Glutamatergic neuron (in vitro differentiated cells): ENCODE measurements at regions not wholly inside any gene's neighbourhood (a gene's known extent, or its start where the extent isn't known, plus 50 kb on each side); places are given as distances from the start of the nearest gene placed in this dataset.

Experiments used
- DNase-seq: peaks from one replicate; pipeline ENCODE4 v3.0.0; 2022
- H3K27ac Mint-ChIP-seq: one replicate; pipeline ENCODE4 v1.8.0; 2020; ENCODE audit warnings: mild to moderate bottlenecking, mixed read lengths, inconsistent platforms; ENCODE audit not compliant: unreplicated experiment
- H3K27me3 Mint-ChIP-seq: one replicate; pipeline ENCODE4 v1.8.0; 2020; ENCODE audit warnings: mild to moderate bottlenecking, moderate library complexity, mixed read lengths, inconsistent platforms; ENCODE audit not compliant: unreplicated experiment
- H3K36me3 Mint-ChIP-seq: one replicate; pipeline ENCODE4 v1.8.0; 2020; ENCODE audit warnings: mild to moderate bottlenecking, mixed read lengths, inconsistent platforms; ENCODE audit not compliant: unreplicated experiment
- H3K4me1 Mint-ChIP-seq: one replicate; pipeline ENCODE4 v1.8.0; 2020; ENCODE audit warnings: mild to moderate bottlenecking, low read depth, mixed read lengths, inconsistent platforms; ENCODE audit not compliant: unreplicated experiment
- H3K4me3 Mint-ChIP-seq: one replicate; pipeline ENCODE4 v1.8.0; 2020; ENCODE audit warnings: mild to moderate bottlenecking, mixed read lengths, inconsistent platforms; ENCODE audit not compliant: unreplicated experiment
- H3K9me3 Mint-ChIP-seq: one replicate; pipeline ENCODE4 v1.8.0; 2020; ENCODE audit warnings: mild to moderate bottlenecking, moderate library complexity, mixed read lengths, inconsistent platforms; ENCODE audit not compliant: unreplicated experiment
- TF ChIP-seq, protein P1 (sequence below): fragments of 200-600 bp; sonication (generic); IDR thresholded peaks from one replicate; pipeline ENCODE4 v1.5.0; 2021; ENCODE audit not compliant: partially characterized antibody, unreplicated experiment

DNA sequence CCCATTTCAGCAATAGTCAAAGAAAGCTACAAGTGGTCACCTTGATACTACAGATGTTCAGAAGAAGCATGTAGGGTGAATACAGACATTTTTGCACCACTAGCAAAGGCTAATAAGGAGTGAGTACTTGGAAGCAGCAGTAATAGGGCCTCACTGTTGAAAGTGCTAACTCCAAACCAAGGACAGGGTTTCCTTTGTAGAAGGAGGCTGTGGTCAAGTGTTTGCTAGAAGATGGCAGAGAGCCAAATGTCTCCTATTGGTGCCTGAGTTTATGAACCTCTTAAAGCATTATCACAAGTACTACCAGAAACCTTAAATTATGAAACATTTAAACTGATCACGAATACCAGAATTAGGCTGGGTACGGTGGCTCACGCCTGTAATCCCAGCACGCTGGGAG lies 308.1 kb downstream of the ZEB2 start:
- no peaks in the 10 kb centered on the region for H3K9me3 Mint-ChIP-seq
- peaks cover 2% of the 10 kb centered on the region for H3K27me3 Mint-ChIP-seq
- H3K4me3 Mint-ChIP-seq: no peak overlapping the region
- no peak for DNase-seq
- no peak overlapping the region for H3K27ac Mint-ChIP-seq
- H3K4me1 Mint-ChIP-seq: peaks cover 4% of the 10 kb centered on the region
- H3K36me3 Mint-ChIP-seq: peaks cover 5% of the 10 kb centered on the region
- TF ChIP-seq, protein P1, sequence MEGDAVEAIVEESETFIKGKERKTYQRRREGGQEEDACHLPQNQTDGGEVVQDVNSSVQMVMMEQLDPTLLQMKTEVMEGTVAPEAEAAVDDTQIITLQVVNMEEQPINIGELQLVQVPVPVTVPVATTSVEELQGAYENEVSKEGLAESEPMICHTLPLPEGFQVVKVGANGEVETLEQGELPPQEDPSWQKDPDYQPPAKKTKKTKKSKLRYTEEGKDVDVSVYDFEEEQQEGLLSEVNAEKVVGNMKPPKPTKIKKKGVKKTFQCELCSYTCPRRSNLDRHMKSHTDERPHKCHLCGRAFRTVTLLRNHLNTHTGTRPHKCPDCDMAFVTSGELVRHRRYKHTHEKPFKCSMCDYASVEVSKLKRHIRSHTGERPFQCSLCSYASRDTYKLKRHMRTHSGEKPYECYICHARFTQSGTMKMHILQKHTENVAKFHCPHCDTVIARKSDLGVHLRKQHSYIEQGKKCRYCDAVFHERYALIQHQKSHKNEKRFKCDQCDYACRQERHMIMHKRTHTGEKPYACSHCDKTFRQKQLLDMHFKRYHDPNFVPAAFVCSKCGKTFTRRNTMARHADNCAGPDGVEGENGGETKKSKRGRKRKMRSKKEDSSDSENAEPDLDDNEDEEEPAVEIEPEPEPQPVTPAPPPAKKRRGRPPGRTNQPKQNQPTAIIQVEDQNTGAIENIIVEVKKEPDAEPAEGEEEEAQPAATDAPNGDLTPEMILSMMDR: no peak

DNA sequence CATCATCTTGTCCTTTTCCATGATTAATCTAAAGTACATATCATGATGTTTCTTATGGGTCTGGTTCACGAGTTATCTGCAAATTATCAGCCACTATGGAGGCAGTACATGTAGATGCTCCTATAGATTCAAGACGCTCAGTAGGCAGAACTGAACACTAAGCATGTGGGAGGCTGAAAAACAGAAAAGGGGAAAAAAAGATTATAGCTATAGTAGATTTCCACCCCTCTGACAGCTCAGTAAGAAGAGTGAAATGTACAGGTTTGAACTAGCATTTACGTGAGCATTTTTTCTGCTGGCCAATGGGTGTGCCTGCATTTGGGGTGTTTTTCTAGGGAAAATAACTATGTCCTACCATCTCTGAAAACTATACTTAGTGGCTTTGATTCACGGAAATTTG lies 308.9 kb downstream of the ZEB2 start:
- Mint-ChIP-seq H3K9me3 (no peaks in the 10 kb centered on the region), H3K27ac (no peak overlapping the region), H3K4me3 (no peak overlapping the region), H3K4me1 (peaks cover 4% of the 10 kb centered on the region), H3K27me3 (peaks cover 2% of the 10 kb centered on the region), H3K36me3 (peaks cover 5% of the 10 kb centered on the region)
- DNase-seq: no peak
- TF ChIP-seq, protein P1: no peak

- H3K9me3 Mint-ChIP-seq: no peaks in the 10 kb centered on the region
- H3K4me1 Mint-ChIP-seq: peaks cover 4% of the 10 kb centered on the region
- H3K27ac Mint-ChIP-seq: no peak overlapping the region
- H3K27me3 Mint-ChIP-seq: peaks cover 2% of the 10 kb centered on the region
- TF ChIP-seq, protein P1: no peak
- no peak overlapping the region for H3K4me3 Mint-ChIP-seq
- DNase-seq: no peak
- H3K36me3 Mint-ChIP-seq: peaks cover 5% of the 10 kb centered on the region
These were observed 309.8 kb downstream of the ZEB2 start for GRCh38 chr2:144210076-144210475.

DNA sequence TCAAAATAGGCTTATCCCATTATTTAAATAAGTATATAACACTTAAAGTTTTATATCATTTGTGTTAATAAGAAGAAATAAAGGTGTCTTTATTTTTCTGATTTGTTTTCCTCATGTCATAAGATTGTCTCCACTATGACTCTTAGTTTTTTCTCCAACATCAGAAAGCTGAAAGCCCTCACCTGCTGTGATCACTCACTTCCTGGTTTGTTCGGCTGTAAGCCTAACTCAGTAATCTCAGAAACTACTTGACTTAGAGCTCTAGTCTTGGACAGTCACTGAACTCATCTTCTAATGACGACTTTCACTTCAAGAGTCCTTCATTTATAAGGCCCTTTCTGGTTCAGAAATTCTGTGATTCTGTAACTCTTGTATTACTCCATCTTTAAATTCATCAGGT lies 311.0 kb downstream of the ZEB2 start:
- no peak for DNase-seq
- TF ChIP-seq, protein P1: no peak
- H3K27me3 Mint-ChIP-seq: peaks cover 2% of the 10 kb centered on the region
- no peak overlapping the region for H3K4me3 Mint-ChIP-seq
- no peaks in the 10 kb centered on the region for H3K9me3 Mint-ChIP-seq
- peaks cover 4% of the 10 kb centered on the region for H3K4me1 Mint-ChIP-seq
- H3K27ac Mint-ChIP-seq: no peak overlapping the region
- peaks cover 5% of the 10 kb centered on the region for H3K36me3 Mint-ChIP-seq

DNA sequence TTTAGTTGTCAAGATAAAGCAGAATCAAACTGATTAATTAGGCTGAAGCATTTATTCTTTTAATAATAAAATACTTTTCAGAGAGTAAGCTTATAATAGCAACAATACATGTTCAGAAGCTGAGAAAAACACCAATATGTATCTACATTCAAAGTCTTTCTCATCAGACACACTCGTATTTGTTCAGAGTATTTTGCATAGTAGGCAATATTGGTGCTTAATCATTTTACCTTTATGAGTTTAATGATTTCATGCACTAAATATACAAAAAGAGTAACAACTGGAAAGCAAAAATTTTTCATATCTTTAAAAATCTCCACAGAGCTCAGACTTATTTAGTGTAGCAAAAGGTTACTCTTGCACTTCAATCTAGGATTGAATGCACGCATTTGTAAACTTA lies 313.9 kb downstream of the ZEB2 start:
- Mint-ChIP-seq H3K4me1 (peaks cover 15% of the 10 kb centered on the region), H3K9me3 (peaks cover 2% of the 10 kb centered on the region), H3K4me3 (no peak overlapping the region), H3K27ac (no peak overlapping the region), H3K36me3 (peaks cover 5% of the 10 kb centered on the region), H3K27me3 (peaks cover 2% of the 10 kb centered on the region)
- DNase-seq: no peak
- TF ChIP-seq, protein P1: no peak
